HEK293 (cell line): ENCODE measurements at regions not wholly inside any gene's neighbourhood (a gene's known extent, or its start where the extent isn't known, plus 50 kb on each side); places are given as distances from the start of the nearest gene placed in this dataset.

Experiments used
- CTCF ChIA-PET: fragments of 350-600 bp; formaldehyde crosslinking; extraction: SDS; loops from one replicate; lab custom pipeline; 2021; ENCODE audit warnings: antibody characterized with exemption; lab: Yijun Ruan, JAX
- POLR2A ChIA-PET: fragments of 300-600 bp; formaldehyde crosslinking; extraction: SDS; loops from one replicate; lab custom pipeline; 2020; ENCODE audit warnings: antibody characterized with exemption, inconsistent platforms; lab: Yijun Ruan, JAX
- H3K27ac ChIP-seq: fragments of 200-500 bp; sonication (Bioruptor generic); 2 replicates; pipeline ENCODE4 v1.5.1; 2014; ENCODE audit warnings: low read depth, low read length, control low read depth, inconsistent platforms; ENCODE audit errors: extremely low read depth
- H3K36me3 ChIP-seq, 2 experiments: fragments of 200-500 bp in 1 of 2; sonication (Bioruptor generic) in 1 of 2; 1 replicate in 1 of 2; 2 replicates in 1 of 2; pipeline ENCODE4 v1.5.1; 2014 to 2017; ENCODE audit warnings: inconsistent platforms in 2 of 2, low read length in 2 of 2; ENCODE audit not compliant: control insufficient read depth in 2 of 2, insufficient read depth in 1 of 2
- H3K4me1 ChIP-seq: fragments of 200-500 bp; sonication (Bioruptor generic); 2 replicates; pipeline ENCODE4 v1.5.1; 2014; ENCODE audit warnings: mild to moderate bottlenecking, low read length, inconsistent platforms; ENCODE audit not compliant: control insufficient read depth, insufficient read depth
- H3K4me3 ChIP-seq: 2 replicates; pipeline ENCODE4 v1.5.1; 2011; ENCODE audit warnings: low read depth, mild to moderate bottlenecking, control low read depth, low read length, moderate library complexity
- H3K9me3 ChIP-seq: fragments of 200-500 bp; sonication (Bioruptor generic); 2 replicates; pipeline ENCODE4 v1.5.1; 2014; ENCODE audit warnings: low read depth, low read length, inconsistent platforms; ENCODE audit not compliant: control insufficient read depth, insufficient read depth
- HIC1 ChIP-seq: fragments of 450-650 bp; formaldehyde crosslinking; IDR thresholded peaks from 2 replicates; pipeline ENCODE4 v1.5.1; 2016; ENCODE audit warnings: missing biosample characterization, missing genetic modification characterization
- OSR2 ChIP-seq: fragments of 450-650 bp; formaldehyde crosslinking; IDR thresholded peaks from 2 replicates; pipeline ENCODE4 v1.5.1; 2016; ENCODE audit warnings: missing biosample characterization, missing genetic modification characterization
- TRIM28 ChIP-seq: IDR thresholded peaks from 2 replicates; pipeline ENCODE4 v1.6.1; 2011; ENCODE audit warnings: low read length, control low read depth, borderline replicate concordance
- ZFP3 ChIP-seq: fragments of 450-650 bp; formaldehyde crosslinking; IDR thresholded peaks from 2 replicates; pipeline ENCODE4 v1.5.1; 2016; ENCODE audit warnings: low read depth, missing biosample characterization, missing genetic modification characterization
- ZNF155 ChIP-seq: fragments of 450-650 bp; formaldehyde crosslinking; IDR thresholded peaks from 2 replicates; pipeline ENCODE4 v1.5.1; 2016; ENCODE audit warnings: missing biosample characterization, missing genetic modification characterization
- ZNF174 ChIP-seq: fragments of 450-650 bp; formaldehyde crosslinking; IDR thresholded peaks from 2 replicates; pipeline ENCODE4 v1.5.0; 2017; ENCODE audit warnings: missing biosample characterization, mild to moderate bottlenecking, missing genetic modification characterization
- ZNF398 ChIP-seq: fragments of 450-650 bp; formaldehyde crosslinking; IDR thresholded peaks from 2 replicates; pipeline ENCODE4 v1.5.1; 2017; ENCODE audit warnings: missing biosample characterization, missing genetic modification characterization
- ZNF521 ChIP-seq: fragments of 450-650 bp; formaldehyde crosslinking; IDR thresholded peaks from 2 replicates; pipeline ENCODE4 v1.5.1; 2017; ENCODE audit warnings: missing biosample characterization, mild to moderate bottlenecking, missing genetic modification characterization
- ZNF555 ChIP-seq: fragments of 450-650 bp; formaldehyde crosslinking; conservative IDR thresholded peaks from 2 replicates; pipeline ENCODE4 v1.5.1; 2017; ENCODE audit warnings: missing biosample characterization, mild to moderate bottlenecking, missing genetic modification characterization, inconsistent platforms
- ZNF843 ChIP-seq: fragments of 450-650 bp; formaldehyde crosslinking; IDR thresholded peaks from 2 replicates; pipeline ENCODE4 v1.5.1; 2016; ENCODE audit warnings: missing biosample characterization, missing genetic modification characterization
- TF ChIP-seq, protein P1 (sequence below): fragments of 450-650 bp; formaldehyde crosslinking; IDR thresholded peaks from 2 replicates; pipeline ENCODE4 v1.5.1; 2016; ENCODE audit warnings: missing biosample characterization, missing genetic modification characterization

GRCh38 chr1:88053065-88053464 is 631.0 kb upstream of the PKN2 start:
- no peak for TF ChIP-seq ZNF398 (tag by site-specific recombination)
- no peaks in the 10 kb centered on the region for H3K36me3 ChIP-seq
- no peaks in the 10 kb centered on the region for H3K9me3 ChIP-seq
- H3K4me1 ChIP-seq: no peaks in the 10 kb centered on the region
- no peak overlapping the region for H3K27ac ChIP-seq
- ChIA-PET CTCF (no interaction called here), POLR2A (no interaction called here)
- no peak overlapping the region for H3K4me3 ChIP-seq

DNA sequence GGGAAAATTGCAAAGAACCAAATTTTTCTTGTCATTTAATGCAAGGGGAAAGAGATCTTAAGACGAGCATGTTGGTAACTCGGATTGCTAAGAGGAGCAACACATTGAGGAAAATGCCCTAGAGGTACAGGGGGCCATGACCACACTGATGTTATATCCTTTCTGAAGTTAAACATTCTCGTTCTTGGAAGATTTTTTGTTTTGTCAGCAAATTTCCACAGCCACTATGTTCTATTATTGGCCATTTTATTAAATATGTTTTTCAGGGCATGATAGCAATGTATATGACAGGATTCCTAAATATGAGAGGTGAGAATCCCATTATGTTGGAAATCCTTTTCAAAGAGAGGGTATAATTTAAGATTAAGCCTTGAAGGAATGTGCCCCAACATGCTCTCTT is 627.2 kb upstream of the PKN2 start:
- ChIA-PET POLR2A (no interaction called here), CTCF (no interaction called here)
- no peak overlapping the region for H3K27ac ChIP-seq
- no peaks in the 10 kb centered on the region for H3K4me1 ChIP-seq
- H3K36me3 ChIP-seq: no peaks in the 10 kb centered on the region
- TF ChIP-seq ZNF155 (no peak), ZNF555 (tag by site-specific recombination) (no peak), ZNF843 (tag by site-specific recombination) (no peak), ZNF174 (tag by site-specific recombination) (no peak), ZNF521 (tag by site-specific recombination) (no peak), TRIM28 (no peak), HIC1 (no peak), ZFP3 (tag by site-specific recombination) (no peak), OSR2 (tag by site-specific recombination) (no peak)
- TF ChIP-seq, protein P1, sequence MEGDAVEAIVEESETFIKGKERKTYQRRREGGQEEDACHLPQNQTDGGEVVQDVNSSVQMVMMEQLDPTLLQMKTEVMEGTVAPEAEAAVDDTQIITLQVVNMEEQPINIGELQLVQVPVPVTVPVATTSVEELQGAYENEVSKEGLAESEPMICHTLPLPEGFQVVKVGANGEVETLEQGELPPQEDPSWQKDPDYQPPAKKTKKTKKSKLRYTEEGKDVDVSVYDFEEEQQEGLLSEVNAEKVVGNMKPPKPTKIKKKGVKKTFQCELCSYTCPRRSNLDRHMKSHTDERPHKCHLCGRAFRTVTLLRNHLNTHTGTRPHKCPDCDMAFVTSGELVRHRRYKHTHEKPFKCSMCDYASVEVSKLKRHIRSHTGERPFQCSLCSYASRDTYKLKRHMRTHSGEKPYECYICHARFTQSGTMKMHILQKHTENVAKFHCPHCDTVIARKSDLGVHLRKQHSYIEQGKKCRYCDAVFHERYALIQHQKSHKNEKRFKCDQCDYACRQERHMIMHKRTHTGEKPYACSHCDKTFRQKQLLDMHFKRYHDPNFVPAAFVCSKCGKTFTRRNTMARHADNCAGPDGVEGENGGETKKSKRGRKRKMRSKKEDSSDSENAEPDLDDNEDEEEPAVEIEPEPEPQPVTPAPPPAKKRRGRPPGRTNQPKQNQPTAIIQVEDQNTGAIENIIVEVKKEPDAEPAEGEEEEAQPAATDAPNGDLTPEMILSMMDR (tag by site-specific recombination): no peak
- H3K4me3 ChIP-seq: no peak overlapping the region
- no peaks in the 10 kb centered on the region for H3K9me3 ChIP-seq

DNA sequence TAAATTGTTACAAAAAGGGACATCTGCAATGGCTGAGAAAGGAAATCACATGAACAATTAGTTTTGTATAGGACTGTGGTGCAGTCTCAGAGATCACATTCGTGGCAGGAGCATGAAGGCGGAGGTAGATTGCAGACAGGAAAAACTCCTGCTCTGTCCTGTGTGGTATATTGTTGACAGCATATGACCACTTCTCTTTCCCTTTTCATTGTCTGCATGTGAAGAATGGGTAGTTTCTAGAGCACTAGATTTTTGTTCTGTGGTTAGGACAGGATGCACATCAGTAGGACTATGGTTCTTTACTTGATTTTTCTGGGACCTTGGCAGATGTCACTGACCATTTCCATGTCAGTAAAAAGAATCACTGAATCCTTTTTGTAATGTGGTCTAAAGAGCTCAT is 625.9 kb upstream of the PKN2 start:
- TF ChIP-seq HIC1: no peak
- ChIA-PET CTCF (no interaction called here), POLR2A (no interaction called here)
- Histone ChIP-seq H3K9me3 (no peaks in the 10 kb centered on the region), H3K4me1 (no peaks in the 10 kb centered on the region), H3K27ac (no peak overlapping the region), H3K36me3 (no peaks in the 10 kb centered on the region), H3K4me3 (no peak overlapping the region)
